CD4-positive, CD25-positive, alpha-beta regulatory T cell (primary cell): ENCODE measurements at regions not wholly inside any gene's neighbourhood (a gene's known extent, or its start where the extent isn't known, plus 50 kb on each side); places are given as distances from the start of the nearest gene placed in this dataset.

Experiments used
- ATAC-seq, 2 donors: fragments of 150-1000 bp; cut with Tn5 transposase; one replicate each; pipeline ENCODE4 v1.10.0; 2021; ENCODE audit warnings: low read depth in 2 of 2, moderate number of reproducible peaks in 2 of 2, moderate library complexity in 1 of 2
- DNase-seq, 3 donors: peaks; one replicate each; pipeline versions ENCODE4 v3.0.0 to v3.0.0-alpha.2; 2012 to 2022; ENCODE audit warnings: mixed read lengths in 1 of 3
- H3K27ac ChIP-seq: one replicate; pipeline ENCODE4 v1.7.0; 2013; ENCODE audit warnings: mild to moderate bottlenecking, low read length; ENCODE audit not compliant: insufficient read depth, poor library complexity, severe bottlenecking
- H3K27me3 ChIP-seq: one replicate; pipeline ENCODE4 v1.7.0; 2013; ENCODE audit warnings: low read length; ENCODE audit not compliant: control insufficient read depth, insufficient read depth
- H3K36me3 ChIP-seq: one replicate; pipeline ENCODE4 v1.7.0; 2013; ENCODE audit warnings: mild to moderate bottlenecking, low read length, moderate library complexity; ENCODE audit not compliant: control insufficient read depth, insufficient read depth
- H3K4me1 ChIP-seq: 2 replicates; pipeline ENCODE4 v1.7.0; 2013; ENCODE audit warnings: mild to moderate bottlenecking, low read length; ENCODE audit not compliant: insufficient read depth, control insufficient read depth, poor library complexity, severe bottlenecking
- H3K4me3 ChIP-seq: one replicate; pipeline ENCODE4 v1.7.0; 2013; ENCODE audit warnings: low read depth, mild to moderate bottlenecking, low read length, moderate library complexity
- H3K9me3 ChIP-seq, 2 experiments: 1 replicate in 1 of 2; 2 replicates in 1 of 2; pipeline ENCODE4 v1.7.0; 2013; ENCODE audit warnings: low read length in 2 of 2, mild to moderate bottlenecking in 1 of 2, moderate library complexity in 1 of 2; ENCODE audit not compliant: control insufficient read depth in 2 of 2
- H3K27ac Mint-ChIP-seq, 3 donors: one replicate each; pipeline ENCODE4 v1.8.0; 2020 to 2022; ENCODE audit warnings: mild to moderate bottlenecking in 3 of 3, mixed read lengths in 3 of 3, moderate library complexity in 2 of 3
- H3K27me3 Mint-ChIP-seq: one replicate; pipeline ENCODE4 v1.8.0; 2022; ENCODE audit warnings: mild to moderate bottlenecking, mixed read lengths
- H3K36me3 Mint-ChIP-seq: one replicate; pipeline ENCODE4 v1.8.0; 2020; ENCODE audit warnings: mixed read lengths
- H3K4me1 Mint-ChIP-seq, 4 donors: one replicate each; pipeline ENCODE4 v1.8.0; 2020 to 2022; ENCODE audit warnings: mixed read lengths in 4 of 4, mild to moderate bottlenecking in 1 of 4
- H3K4me3 Mint-ChIP-seq, 4 donors: one replicate each; pipeline ENCODE4 v1.8.0; 2020 to 2022; ENCODE audit warnings: mild to moderate bottlenecking in 4 of 4, mixed read lengths in 4 of 4, moderate library complexity in 3 of 4
- H3K9me3 Mint-ChIP-seq, 7 donors: one replicate each; pipeline ENCODE4 v1.8.0; 2020 to 2022; ENCODE audit warnings: mixed read lengths in 7 of 7, mild to moderate bottlenecking in 3 of 7, moderate library complexity in 2 of 7

DNA sequence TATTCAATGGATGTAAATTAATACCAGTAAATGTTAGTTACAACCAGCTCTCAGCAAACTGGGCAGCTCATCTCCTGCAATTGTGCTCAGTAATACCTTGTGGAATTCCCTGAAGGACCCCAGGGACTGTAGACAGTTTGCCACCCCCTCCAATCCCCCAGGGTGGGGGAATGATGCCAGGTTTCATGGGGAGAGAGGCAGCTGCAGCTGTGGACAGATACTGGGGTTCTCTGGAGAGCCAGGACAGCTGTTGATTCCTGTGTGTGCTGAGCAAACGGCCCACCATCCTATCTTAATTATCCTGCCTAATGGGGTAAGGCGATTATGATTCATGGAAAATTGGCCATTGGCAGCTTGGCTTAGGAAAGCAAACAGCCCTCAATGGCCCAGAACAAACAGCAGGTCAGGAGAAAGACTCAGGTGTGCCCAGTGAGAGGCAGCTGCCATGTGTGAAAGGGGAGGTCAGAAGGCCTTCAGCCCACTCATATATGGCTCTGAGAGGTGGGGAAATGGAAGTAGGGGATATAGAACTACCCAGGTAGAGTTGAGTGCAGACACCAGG, 148.9 kb upstream of the CTTNBP2NL start:
- Histone ChIP-seq H3K36me3 (no peaks in the 10 kb centered on the region), H3K4me3 (no peak overlapping the region), H3K9me3 (no peaks in the 10 kb centered on the region), H3K4me1 (no peaks in the 10 kb centered on the region), H3K27ac (no peak overlapping the region), H3K27me3 (no peaks in the 10 kb centered on the region)
- Mint-ChIP-seq H3K27me3 (peaks cover 4% of the 10 kb centered on the region), H3K36me3 (no peaks in the 10 kb centered on the region), H3K4me3 (no peak overlapping the region), H3K4me1 (no peaks in the 10 kb centered on the region), H3K9me3 (peaks cover 0 to 2% (median 0%) of the 10 kb centered on the region in 7 donors), H3K27ac (no peak overlapping the region)
- DNase-seq (no peak), ATAC-seq (no peak)

- no peaks in the 10 kb centered on the region for H3K36me3 ChIP-seq
- H3K4me3 Mint-ChIP-seq, result no peak overlapping the region
- ATAC-seq (no peak), DNase-seq (no peak)
- no peaks in the 10 kb centered on the region for H3K36me3 Mint-ChIP-seq
- H3K27ac Mint-ChIP-seq, result no peak overlapping the region
- H3K4me1 Mint-ChIP-seq, result no peaks in the 10 kb centered on the region
- H3K4me1 ChIP-seq, result no peaks in the 10 kb centered on the region
- peaks cover 11% of the 10 kb centered on the region for H3K27me3 Mint-ChIP-seq
- H3K4me3 ChIP-seq, result no peak overlapping the region
- H3K9me3 Mint-ChIP-seq, result no peaks in the 10 kb centered on the region
- no peaks in the 10 kb centered on the region for H3K27me3 ChIP-seq
- no peaks in the 10 kb centered on the region for H3K9me3 ChIP-seq
- no peak overlapping the region for H3K27ac ChIP-seq
Observed at GRCh38 chr1:112247961-112248360, 148.1 kb upstream of the CTTNBP2NL start.

- Histone ChIP-seq H3K4me1 (no peaks in the 10 kb centered on the region), H3K27ac (no peak overlapping the region), H3K4me3 (no peak overlapping the region), H3K36me3 (no peaks in the 10 kb centered on the region), H3K9me3 (no peaks in the 10 kb centered on the region), H3K27me3 (no peaks in the 10 kb centered on the region)
- no peaks in the 10 kb centered on the region for H3K36me3 Mint-ChIP-seq
- no peak overlapping the region for H3K4me3 Mint-ChIP-seq
- no peaks in the 10 kb centered on the region for H3K4me1 Mint-ChIP-seq
- H3K27me3 Mint-ChIP-seq, result peaks cover 20% of the 10 kb centered on the region
- no peak overlapping the region for H3K27ac Mint-ChIP-seq
- H3K9me3 Mint-ChIP-seq, result peaks cover 0 to 4% (median 0%) of the 10 kb centered on the region in 7 donors
- DNase-seq (no peak), ATAC-seq (no peak)
Observed at GRCh38 chr1:112250892-112251291, 145.1 kb upstream of the CTTNBP2NL start.

GRCh38 chr1:112251766-112252506, 144.1 kb upstream of the CTTNBP2NL start:
- Histone ChIP-seq H3K9me3 (no peaks in the 10 kb centered on the region), H3K36me3 (no peaks in the 10 kb centered on the region), H3K27me3 (no peaks in the 10 kb centered on the region), H3K4me1 (no peaks in the 10 kb centered on the region), H3K4me3 (no peak overlapping the region), H3K27ac (no peak overlapping the region)
- Mint-ChIP-seq H3K4me3 (no peak overlapping the region), H3K36me3 (no peaks in the 10 kb centered on the region), H3K27ac (no peak overlapping the region), H3K4me1 (no peaks in the 10 kb centered on the region), H3K9me3 (peaks cover 0 to 4% (median 0%) of the 10 kb centered on the region in 7 donors), H3K27me3 (peaks cover 20% of the 10 kb centered on the region)
- DNase-seq (no peak), ATAC-seq (no peak)

GRCh38 chr1:112253366-112253765, 142.6 kb upstream of the CTTNBP2NL start:
- no peaks in the 10 kb centered on the region for H3K9me3 ChIP-seq
- no peak overlapping the region for H3K27ac Mint-ChIP-seq
- peaks cover 24% of the 10 kb centered on the region for H3K27me3 Mint-ChIP-seq
- no peaks in the 10 kb centered on the region for H3K36me3 ChIP-seq
- no peaks in the 10 kb centered on the region for H3K4me1 ChIP-seq
- H3K4me3 ChIP-seq, result no peak overlapping the region
- ATAC-seq, result no peak
- H3K27ac ChIP-seq, result no peak overlapping the region
- no peak overlapping the region for H3K4me3 Mint-ChIP-seq
- peaks cover 2% of the 10 kb centered on the region for H3K27me3 ChIP-seq
- H3K9me3 Mint-ChIP-seq, result peaks cover 0 to 4% (median 0%) of the 10 kb centered on the region in 7 donors
- DNase-seq, result no peak
- H3K4me1 Mint-ChIP-seq, result no peaks in the 10 kb centered on the region
- no peaks in the 10 kb centered on the region for H3K36me3 Mint-ChIP-seq

GRCh38 chr1:112255080-112255479, 140.9 kb upstream of the CTTNBP2NL start:
- H3K36me3 Mint-ChIP-seq, result no peaks in the 10 kb centered on the region
- ATAC-seq (no peak), DNase-seq (no peak)
- no peak overlapping the region for H3K27ac Mint-ChIP-seq
- Histone ChIP-seq H3K9me3 (no peaks in the 10 kb centered on the region), H3K27ac (no peak overlapping the region), H3K4me3 (no peak overlapping the region), H3K27me3 (peaks cover 4% of the 10 kb centered on the region), H3K36me3 (no peaks in the 10 kb centered on the region), H3K4me1 (no peaks in the 10 kb centered on the region)
- no peaks in the 10 kb centered on the region for H3K4me1 Mint-ChIP-seq
- no peak overlapping the region for H3K4me3 Mint-ChIP-seq
- H3K9me3 Mint-ChIP-seq, result peaks cover 0 to 4% (median 0%) of the 10 kb centered on the region in 7 donors
- H3K27me3 Mint-ChIP-seq, result peaks cover 24% of the 10 kb centered on the region

GRCh38 chr1:112256411-112256810, 139.6 kb upstream of the CTTNBP2NL start:
- ATAC-seq, result no peak
- Histone ChIP-seq H3K4me1 (no peaks in the 10 kb centered on the region), H3K4me3 (no peak overlapping the region), H3K36me3 (no peaks in the 10 kb centered on the region), H3K27ac (no peak overlapping the region), H3K27me3 (peaks cover 4% of the 10 kb centered on the region), H3K9me3 (no peaks in the 10 kb centered on the region)
- Mint-ChIP-seq H3K4me3 (no peak overlapping the region), H3K4me1 (no peaks in the 10 kb centered on the region), H3K9me3 (peaks cover 0 to 4% (median 0%) of the 10 kb centered on the region in 7 donors), H3K36me3 (no peaks in the 10 kb centered on the region), H3K27me3 (peaks cover 31% of the 10 kb centered on the region), H3K27ac (no peak overlapping the region)
- DNase-seq, result no peak
